Astrocyte of the cerebellum (primary cell): ENCODE measurements at regions not wholly inside any gene's neighbourhood (a gene's known extent, or its start where the extent isn't known, plus 50 kb on each side); places are given as distances from the start of the nearest gene placed in this dataset.

ENCODE experiments used
- DNase-seq: peaks from one replicate; pipeline ENCODE4 v3.0.0-alpha.2; 2011; ENCODE audit warnings: low read depth
- H3K4me3 ChIP-seq: 2 replicates; pipeline ENCODE4 v1.5.1; 2011; ENCODE audit warnings: mild to moderate bottlenecking, low read depth, low read length, moderate library complexity
- in situ Hi-C: cut with HindIII; loops from 2 replicates; pipeline ENCODE4 v1.10.0; 2017; ENCODE audit warnings: low sequenced_read_pairs
- TF ChIP-seq, protein P1 (sequence below): IDR thresholded peaks from 2 replicates; pipeline ENCODE4 v1.5.1; 2012; ENCODE audit warnings: low read length, low read depth, moderate library complexity, mild to moderate bottlenecking; ENCODE audit errors: missing control alignments

- in situ Hi-C loops = no loop called here
- TF ChIP-seq, protein P1, sequence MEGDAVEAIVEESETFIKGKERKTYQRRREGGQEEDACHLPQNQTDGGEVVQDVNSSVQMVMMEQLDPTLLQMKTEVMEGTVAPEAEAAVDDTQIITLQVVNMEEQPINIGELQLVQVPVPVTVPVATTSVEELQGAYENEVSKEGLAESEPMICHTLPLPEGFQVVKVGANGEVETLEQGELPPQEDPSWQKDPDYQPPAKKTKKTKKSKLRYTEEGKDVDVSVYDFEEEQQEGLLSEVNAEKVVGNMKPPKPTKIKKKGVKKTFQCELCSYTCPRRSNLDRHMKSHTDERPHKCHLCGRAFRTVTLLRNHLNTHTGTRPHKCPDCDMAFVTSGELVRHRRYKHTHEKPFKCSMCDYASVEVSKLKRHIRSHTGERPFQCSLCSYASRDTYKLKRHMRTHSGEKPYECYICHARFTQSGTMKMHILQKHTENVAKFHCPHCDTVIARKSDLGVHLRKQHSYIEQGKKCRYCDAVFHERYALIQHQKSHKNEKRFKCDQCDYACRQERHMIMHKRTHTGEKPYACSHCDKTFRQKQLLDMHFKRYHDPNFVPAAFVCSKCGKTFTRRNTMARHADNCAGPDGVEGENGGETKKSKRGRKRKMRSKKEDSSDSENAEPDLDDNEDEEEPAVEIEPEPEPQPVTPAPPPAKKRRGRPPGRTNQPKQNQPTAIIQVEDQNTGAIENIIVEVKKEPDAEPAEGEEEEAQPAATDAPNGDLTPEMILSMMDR = no peak
- no peak overlapping the region for H3K4me3 ChIP-seq
- no peak for DNase-seq
Measured at GRCh38 chr17:74110467-74110866, 93.0 kb upstream of the RPL38 start.

DNA sequence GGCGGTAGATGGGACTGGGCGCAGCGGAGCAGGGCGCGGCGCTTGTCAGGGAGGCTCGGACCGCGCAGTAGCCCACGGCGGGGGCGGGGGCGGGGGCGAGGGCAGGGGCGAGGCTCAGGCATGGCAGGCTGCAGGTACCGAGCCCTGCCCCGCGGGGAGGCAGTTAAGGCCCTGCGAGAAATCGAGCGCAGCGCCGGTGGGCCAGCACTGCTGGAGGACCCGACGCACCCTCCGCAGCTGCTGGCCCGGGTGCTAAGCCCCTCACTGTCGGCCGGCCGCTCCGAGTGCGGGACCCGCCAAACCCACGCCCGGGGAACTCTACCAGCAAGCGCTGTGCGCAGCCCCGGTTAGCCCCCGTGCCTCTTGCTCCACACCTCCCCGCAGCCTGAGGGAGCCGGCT lies 90.2 kb upstream of the RPL38 start:
- no peak for DNase-seq
- H3K4me3 ChIP-seq = no peak overlapping the region
- TF ChIP-seq, protein P1 = no peak
- in situ Hi-C loops = no loop called here

DNA sequence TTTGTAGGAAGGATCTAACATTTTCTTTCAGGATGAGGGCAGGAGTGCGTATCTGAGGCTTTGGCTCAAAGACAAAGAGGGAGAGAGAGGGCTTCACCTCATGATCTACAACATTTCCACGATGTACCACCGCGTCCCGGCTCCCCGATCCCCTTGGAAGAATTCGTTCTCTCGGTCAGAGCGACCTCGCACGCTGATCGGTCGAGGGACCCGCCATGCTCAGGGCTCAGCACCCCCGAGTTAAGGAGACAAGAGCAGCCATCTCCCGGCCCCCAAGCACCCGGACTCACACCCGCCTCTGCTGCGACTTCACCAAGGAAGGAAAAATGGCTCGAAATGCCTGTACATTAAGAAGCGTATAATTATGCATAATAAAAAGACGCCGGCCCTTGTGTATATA lies 89.5 kb upstream of the RPL38 start:
- DNase-seq = no peak
- in situ Hi-C loops = no loop called here
- H3K4me3 ChIP-seq = no peak overlapping the region
- TF ChIP-seq, protein P1 = no peak

DNA sequence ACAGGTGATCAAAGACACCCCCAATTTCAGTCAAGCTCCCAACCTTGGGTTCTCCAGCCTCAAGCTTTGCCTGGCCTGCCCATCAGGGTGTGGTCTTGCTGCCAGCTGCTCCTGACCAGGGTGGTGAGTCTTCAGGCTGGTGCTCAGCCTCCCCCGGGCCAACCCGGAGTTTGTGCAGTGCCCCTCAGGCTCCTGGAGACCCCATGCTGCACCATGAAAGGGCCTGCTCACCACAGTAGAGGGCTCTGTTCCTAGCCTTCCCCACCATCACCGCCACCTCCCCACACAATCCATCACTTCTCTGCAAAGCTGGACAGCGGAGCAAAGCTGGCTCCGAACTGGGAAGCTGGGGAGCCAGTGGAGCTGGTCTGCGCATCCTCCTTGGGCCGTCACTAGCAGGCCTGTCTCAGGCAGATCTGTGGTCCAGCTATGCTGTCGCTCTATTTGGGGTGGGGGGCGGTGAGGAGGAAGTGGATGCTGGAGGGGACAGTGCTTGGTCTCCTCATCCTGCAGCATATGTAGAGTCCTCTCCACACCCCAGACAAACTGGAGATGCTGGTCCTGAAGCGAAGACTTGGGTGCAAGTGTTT lies 88.5 kb upstream of the RPL38 start:
- TF ChIP-seq, protein P1 = no peak
- in situ Hi-C loops = no loop called here
- H3K4me3 ChIP-seq = no peak overlapping the region
- no peak for DNase-seq

GRCh38 chr17:74115586-74115985 lies 87.9 kb upstream of the RPL38 start:
- no peak overlapping the region for H3K4me3 ChIP-seq
- in situ Hi-C loops = no loop called here
- TF ChIP-seq, protein P1 = no peak
- no peak for DNase-seq

GRCh38 chr17:74116087-74116717 lies 87.3 kb upstream of the RPL38 start:
- TF ChIP-seq, protein P1 = no peak
- in situ Hi-C loops = no loop called here
- H3K4me3 ChIP-seq = no peak overlapping the region
- DNase-seq = no peak
